ENCODE measurements at regions not wholly inside any gene's neighbourhood (a gene's known extent, or its start where the extent isn't known, plus 50 kb on each side); places are given as distances from the start of the nearest gene placed in this dataset.
"Not testable (repeated sequence)": the region's sequence is repeated elsewhere in the genome, so short reads cannot be mapped to it uniquely, and the experiment has no call there.

DNA sequence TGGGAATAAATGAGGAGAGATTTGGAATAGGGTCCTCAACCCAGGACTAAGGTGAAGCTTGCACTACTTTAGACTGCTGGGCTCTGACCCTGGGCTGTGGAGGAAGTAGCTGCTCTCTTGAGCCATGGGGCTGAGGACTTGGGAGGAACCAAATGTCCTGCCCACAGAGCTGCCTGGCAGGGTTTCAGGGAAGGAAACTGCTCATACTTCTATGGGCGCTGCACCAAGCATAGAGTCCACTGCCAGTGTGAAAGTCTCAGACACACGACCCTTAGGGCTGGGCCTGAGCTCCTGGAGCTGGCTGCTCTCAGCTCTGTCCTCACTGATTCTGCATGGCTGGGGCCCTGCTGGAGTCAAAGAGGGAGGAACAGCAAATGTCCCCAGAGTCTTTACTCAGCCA lies 461.7 kb downstream of the RPIA start:
- not testable (repeated sequence) for TF ChIP-seq CTCF (conservative IDR thresholded peaks at IDR 0.05; ENCODE audit: low read length); EZH2phosphoT487 (IDR thresholded peaks at IDR 0.05; ENCODE audit: borderline replicate concordance, low read depth, low read length)

Measured in OCI-LY7 (cell line).